H7 (cell line): ENCODE measurements at regions not wholly inside any gene's neighbourhood (a gene's known extent, or its start where the extent isn't known, plus 50 kb on each side); places are given as distances from the start of the nearest gene placed in this dataset.

ENCODE experiments used
- DNase-seq: peaks from one replicate; pipeline ENCODE4 v3.0.0; 2012
- H3K27me3 ChIP-seq: 2 replicates; pipeline ENCODE4 v1.6.0; 2011; ENCODE audit warnings: mild to moderate bottlenecking, low read length; ENCODE audit not compliant: control insufficient read depth, insufficient read depth
- H3K36me3 ChIP-seq: replicated peaks from 2 replicates; pipeline ENCODE4 v1.5.1; 2011; ENCODE audit warnings: low read length; ENCODE audit not compliant: control insufficient read depth, insufficient read depth
- H3K4me3 ChIP-seq: 2 replicates; pipeline ENCODE4 v1.5.1; 2011; ENCODE audit warnings: low read depth, mild to moderate bottlenecking, control low read depth, low read length, moderate library complexity; ENCODE audit not compliant: insufficient read depth

DNA sequence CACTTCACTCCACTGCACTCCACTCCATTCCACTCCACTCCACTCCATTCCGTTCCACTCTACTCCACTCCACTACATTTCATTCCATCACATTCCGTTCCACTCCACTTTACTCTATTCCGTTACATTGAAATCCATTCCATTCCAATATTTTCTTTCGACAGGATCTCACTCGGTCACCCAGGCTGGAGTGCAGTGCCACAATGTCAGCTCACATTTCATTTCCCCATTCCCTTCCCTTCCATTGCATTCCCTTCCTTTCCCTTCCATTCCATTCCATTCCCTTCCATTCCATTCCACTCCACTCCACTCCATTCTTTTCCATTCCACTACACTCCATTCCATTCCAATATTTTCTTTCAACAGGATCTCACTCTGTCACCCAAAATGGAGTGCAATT, 1407.6 kb upstream of the USP9Y start:
- no peak overlapping the region for H3K4me3 ChIP-seq
- no peaks in the 10 kb centered on the region for H3K36me3 ChIP-seq
- DNase-seq = no peak
- H3K27me3 ChIP-seq = no peaks in the 10 kb centered on the region

DNA sequence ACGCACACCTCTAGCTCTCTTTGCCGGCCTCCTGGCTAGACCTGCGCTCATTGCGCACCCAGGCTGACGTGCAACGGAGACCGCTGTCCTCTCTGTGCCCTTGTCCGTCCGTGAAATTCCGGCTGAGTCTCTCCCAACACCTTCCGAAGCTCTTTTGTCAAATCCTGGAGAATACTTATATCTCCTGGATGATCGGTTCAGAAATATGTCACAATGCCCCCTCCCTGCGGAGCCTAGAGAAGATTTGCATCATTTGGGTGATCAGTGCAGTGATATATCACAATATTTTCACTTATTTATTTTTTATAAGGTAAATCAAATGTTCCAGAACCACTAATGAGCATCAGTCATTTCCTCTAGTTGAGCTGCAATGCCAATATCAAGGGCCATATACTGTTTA, 1366.9 kb upstream of the USP9Y start:
- Histone ChIP-seq H3K36me3 (no peaks in the 10 kb centered on the region), H3K27me3 (no peaks in the 10 kb centered on the region), H3K4me3 (no peak overlapping the region)
- peak; percentile 9 for DNase-seq
